HepG2 (cell line): ENCODE measurements at regions not wholly inside any gene's neighbourhood (a gene's known extent, or its start where the extent isn't known, plus 50 kb on each side); places are given as distances from the start of the nearest gene placed in this dataset.

Experiments used
- ATAC-seq: fragments of 200-7000 bp; cut with Tn5 transposase; 3 replicates; pipeline ENCODE4 v1.9.1; 2020; ENCODE audit warnings: mild to moderate bottlenecking, moderate library complexity
- BruUV-seq: library from RNA; stranded (reverse); fragments of 400-500 nt; replicated peaks from 2 replicates; lab custom pipeline; 2021; lab: Mats Ljungman, UMichigan
- CTCF ChIA-PET: fragments of 300-600 bp; formaldehyde crosslinking; extraction: SDS; loops from one replicate; lab custom pipeline; 2021; ENCODE audit warnings: low total read pairs, inconsistent platforms, low intra/inter-chr PET ratio; lab: Yijun Ruan, JAX
- POLR2A ChIA-PET: fragments of 350-600 bp; sonication (Branson Sonifier 250); formaldehyde crosslinking; loops from one replicate; lab custom pipeline; 2020; ENCODE audit warnings: antibody characterized with exemption, inconsistent platforms; lab: Yijun Ruan, JAX
- DNase-seq: peaks from one replicate; pipeline ENCODE4 v3.0.0-alpha.2; 2015; ENCODE audit warnings: low spot score
- FAIRE-seq: peaks from 3 replicates; lab custom pipeline; 2011; peaks lifted over from hg19 to GRCh38; lab: Jason Lieb, UNC
- H2AFZ ChIP-seq: one replicate; pipeline ENCODE4 v1.6.1; 2011; ENCODE audit warnings: low read length, inconsistent platforms
- H3K27ac ChIP-seq: fragments of 300-600 bp; 3 replicates; pipeline ENCODE4 v1.8.0; 2011; ENCODE audit warnings: mixed run types, mild to moderate bottlenecking, mixed read lengths, low read length, inconsistent platforms; ENCODE audit not compliant: insufficient read depth; ENCODE audit errors: extremely low read length
- H3K27me3 ChIP-seq, 2 experiments: fragments of 200-600 bp in 1 of 2; 2 replicates in 1 of 2; 3 replicates in 1 of 2; pipeline versions ENCODE4 v1.6.0 to v1.8.0; 2011; ENCODE audit warnings: low read length in 2 of 2, mild to moderate bottlenecking in 2 of 2, moderate library complexity in 2 of 2, inconsistent platforms in 1 of 2; ENCODE audit not compliant: insufficient read depth in 2 of 2, control insufficient read depth in 1 of 2
- H3K36me3 ChIP-seq, 2 experiments: fragments of 200-600 bp in 1 of 2; replicated peaks in 1 of 2; 2 replicates in 1 of 2; 3 replicates in 1 of 2; pipeline versions ENCODE4 v1.5.1 to v1.8.0; 2011; ENCODE audit warnings: low read length in 2 of 2, inconsistent platforms in 1 of 2; ENCODE audit not compliant: insufficient read depth in 2 of 2, control insufficient read depth in 1 of 2
- H3K4me1 ChIP-seq: 2 replicates; pipeline ENCODE4 v1.5.1; 2012; ENCODE audit warnings: low read length, inconsistent platforms; ENCODE audit not compliant: insufficient read depth
- H3K4me2 ChIP-seq: 2 replicates; pipeline ENCODE4 v1.6.0; 2011; ENCODE audit warnings: low read depth, low read length, inconsistent platforms
- H3K4me3 ChIP-seq, 3 experiments: fragments of 200-600 bp in 1 of 3; sonication (generic), shearing (Covaris generic) in 1 of 3; replicated peaks in 1 of 3; 2 replicates each; pipeline ENCODE4 v1.5.1; 2011 to 2016; ENCODE audit warnings: low read length in 3 of 3, inconsistent platforms in 2 of 3, low read depth in 2 of 3, mild to moderate bottlenecking in 2 of 3, control low read depth in 1 of 3, mixed read lengths in 1 of 3; ENCODE audit not compliant: insufficient read depth in 1 of 3
- H3K79me2 ChIP-seq: one replicate; pipeline ENCODE4 v1.6.1; 2011; ENCODE audit warnings: low read length, inconsistent platforms; ENCODE audit not compliant: insufficient read depth
- H3K9ac ChIP-seq: 2 replicates; pipeline ENCODE4 v1.6.0; 2011; ENCODE audit warnings: mild to moderate bottlenecking, low read depth, low read length, inconsistent platforms; ENCODE audit not compliant: insufficient read depth
- H3K9me3 ChIP-seq: 2 replicates; pipeline ENCODE4 v1.5.1; 2012; ENCODE audit warnings: mild to moderate bottlenecking, low read length
- H4K20me1 ChIP-seq: 2 replicates; pipeline ENCODE4 v1.6.0; 2011; ENCODE audit warnings: inconsistent platforms, mild to moderate bottlenecking, low read length, moderate library complexity; ENCODE audit not compliant: insufficient read depth
- ATF1 ChIP-seq: IDR thresholded peaks from 2 replicates; pipeline ENCODE4 v1.6.1; 2016; ENCODE audit warnings: mild to moderate bottlenecking, control low read depth
- DPF2 ChIP-seq: sonication (generic); formaldehyde crosslinking; IDR thresholded peaks from 2 replicates; pipeline ENCODE4 v1.4.0; 2020; ENCODE audit warnings: mild to moderate bottlenecking, low read depth, missing genetic modification reagents, borderline replicate concordance
- HNF4G ChIP-seq, 2 experiments: sonication (generic) in 1 of 2; formaldehyde crosslinking in 1 of 2; IDR thresholded peaks; 2 replicates each; pipeline versions ENCODE4 v1.4.0 to v1.6.1; 2011 to 2020; ENCODE audit warnings: borderline replicate concordance in 2 of 2, low read depth in 2 of 2, mild to moderate bottlenecking in 2 of 2, low read length in 1 of 2, missing genetic modification reagents in 1 of 2, moderate library complexity in 1 of 2
- KAT8 ChIP-seq: IDR thresholded peaks from 2 replicates; pipeline ENCODE4 v1.6.1; 2016; ENCODE audit warnings: missing genetic modification reagents, missing compliant biosample characterization
- MAZ ChIP-seq, 2 experiments: sonication (generic) in 1 of 2; formaldehyde crosslinking in 1 of 2; IDR thresholded peaks; 2 replicates each; pipeline versions ENCODE4 v1.5.0 to v1.6.1; 2012 to 2020; ENCODE audit warnings: low read depth in 2 of 2, mild to moderate bottlenecking in 2 of 2, borderline replicate concordance in 1 of 2, improper control_type of control experiment in 1 of 2, low read length in 1 of 2, missing genetic modification reagents in 1 of 2, moderate library complexity in 1 of 2
- POLR2AphosphoS5 ChIP-seq: IDR thresholded peaks from 2 replicates; pipeline ENCODE4 v1.6.1; 2012; ENCODE audit warnings: low read depth, low read length
- PPARG ChIP-seq: conservative IDR thresholded peaks from 2 replicates; pipeline ENCODE4 v1.6.1; 2016; ENCODE audit warnings: missing biosample characterization, missing genetic modification reagents
- RBFOX2 ChIP-seq: fragments of 200-400 bp; formaldehyde crosslinking; IDR thresholded peaks from 2 replicates; pipeline ENCODE4 v1.6.1; 2017; ENCODE audit warnings: low read depth, mild to moderate bottlenecking, low read length
- TAF15 ChIP-seq: fragments of 200-400 bp; formaldehyde crosslinking; IDR thresholded peaks from one replicate; pipeline ENCODE4 v1.6.1; 2018; ENCODE audit warnings: mild to moderate bottlenecking, low read depth, low read length; ENCODE audit not compliant: poor library complexity, severe bottlenecking
- ZNF253 ChIP-seq: sonication (generic); formaldehyde crosslinking; IDR thresholded peaks from 2 replicates; pipeline ENCODE4 v1.8.0; 2022; ENCODE audit warnings: mild to moderate bottlenecking, missing genetic modification reagents, borderline replicate concordance
- ZNF383 ChIP-seq: sonication (generic); formaldehyde crosslinking; IDR thresholded peaks from 2 replicates; pipeline ENCODE4 v1.4.0; 2020; ENCODE audit warnings: missing genetic modification reagents, mild to moderate bottlenecking, borderline replicate concordance
- ZNF878 ChIP-seq: sonication (generic); formaldehyde crosslinking; IDR thresholded peaks from 2 replicates; pipeline ENCODE4 v1.8.1; 2023; ENCODE audit warnings: mild to moderate bottlenecking, missing genetic modification reagents, moderate library complexity
- ZSCAN21 ChIP-seq: sonication (generic); formaldehyde crosslinking; IDR thresholded peaks from 2 replicates; pipeline ENCODE4 v1.8.0; 2022; ENCODE audit warnings: mild to moderate bottlenecking, missing genetic modification reagents, moderate library complexity, borderline replicate concordance
- WGBS: methylation state at CpG from one replicate; pipeline ENCODE4 v1.1.6; 2017; ENCODE audit warnings: low lambda C conversion rate; 5-methylcytosine and 5-hydroxymethylcytosine counted together
- in situ Hi-C: cut with HindIII; loops from 2 replicates; pipeline ENCODE4 v1.10.0; 2017; ENCODE audit warnings: low pct_unique_long_range_greater_than_20kb; ENCODE audit not compliant: extremely low pct_ligation_motif_present
- intact Hi-C: fragments of 100-400 bp; cut with micrococcal nuclease; formaldehyde crosslinking; loops from one replicate; pipeline ENCODE4 v1.10.0; 2022; ENCODE audit not compliant: unreplicated experiment
- TF ChIP-seq, protein P1 (sequence below): sonication (generic); formaldehyde crosslinking; IDR thresholded peaks from 2 replicates; pipeline ENCODE4 v1.9.0; 2021; ENCODE audit warnings: mild to moderate bottlenecking, missing genetic modification reagents
- TF ChIP-seq, protein P2 (sequence below): IDR thresholded peaks from 2 replicates; pipeline ENCODE4 v1.6.1; 2016
- TF ChIP-seq, protein P3 (sequence below): sonication (generic); formaldehyde crosslinking; IDR thresholded peaks from 2 replicates; pipeline ENCODE4 v1.4.0; 2020; ENCODE audit warnings: missing genetic modification reagents; ENCODE audit errors: not compliant biosample characterization

DNA sequence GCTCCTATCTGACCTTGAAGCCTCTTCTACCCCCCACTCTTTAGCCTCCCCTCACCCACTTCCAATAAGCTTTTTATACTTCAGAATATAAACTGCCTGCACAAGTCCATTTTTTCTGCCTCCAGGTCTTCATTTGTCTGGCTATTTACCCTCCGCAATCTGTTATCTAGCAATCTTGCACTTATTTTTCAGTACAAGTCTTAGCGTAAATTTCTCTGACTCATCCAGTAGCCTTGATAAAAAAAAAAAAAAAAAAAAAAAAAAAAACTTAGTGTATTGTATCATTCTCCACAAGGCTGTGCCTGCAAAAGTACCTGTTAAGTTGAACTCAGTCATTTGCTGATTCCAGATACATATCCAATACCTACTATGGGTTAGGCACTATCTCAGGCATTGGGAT is 219.5 kb upstream of the DKK2 start (continued):
- TF ChIP-seq, protein P1, sequence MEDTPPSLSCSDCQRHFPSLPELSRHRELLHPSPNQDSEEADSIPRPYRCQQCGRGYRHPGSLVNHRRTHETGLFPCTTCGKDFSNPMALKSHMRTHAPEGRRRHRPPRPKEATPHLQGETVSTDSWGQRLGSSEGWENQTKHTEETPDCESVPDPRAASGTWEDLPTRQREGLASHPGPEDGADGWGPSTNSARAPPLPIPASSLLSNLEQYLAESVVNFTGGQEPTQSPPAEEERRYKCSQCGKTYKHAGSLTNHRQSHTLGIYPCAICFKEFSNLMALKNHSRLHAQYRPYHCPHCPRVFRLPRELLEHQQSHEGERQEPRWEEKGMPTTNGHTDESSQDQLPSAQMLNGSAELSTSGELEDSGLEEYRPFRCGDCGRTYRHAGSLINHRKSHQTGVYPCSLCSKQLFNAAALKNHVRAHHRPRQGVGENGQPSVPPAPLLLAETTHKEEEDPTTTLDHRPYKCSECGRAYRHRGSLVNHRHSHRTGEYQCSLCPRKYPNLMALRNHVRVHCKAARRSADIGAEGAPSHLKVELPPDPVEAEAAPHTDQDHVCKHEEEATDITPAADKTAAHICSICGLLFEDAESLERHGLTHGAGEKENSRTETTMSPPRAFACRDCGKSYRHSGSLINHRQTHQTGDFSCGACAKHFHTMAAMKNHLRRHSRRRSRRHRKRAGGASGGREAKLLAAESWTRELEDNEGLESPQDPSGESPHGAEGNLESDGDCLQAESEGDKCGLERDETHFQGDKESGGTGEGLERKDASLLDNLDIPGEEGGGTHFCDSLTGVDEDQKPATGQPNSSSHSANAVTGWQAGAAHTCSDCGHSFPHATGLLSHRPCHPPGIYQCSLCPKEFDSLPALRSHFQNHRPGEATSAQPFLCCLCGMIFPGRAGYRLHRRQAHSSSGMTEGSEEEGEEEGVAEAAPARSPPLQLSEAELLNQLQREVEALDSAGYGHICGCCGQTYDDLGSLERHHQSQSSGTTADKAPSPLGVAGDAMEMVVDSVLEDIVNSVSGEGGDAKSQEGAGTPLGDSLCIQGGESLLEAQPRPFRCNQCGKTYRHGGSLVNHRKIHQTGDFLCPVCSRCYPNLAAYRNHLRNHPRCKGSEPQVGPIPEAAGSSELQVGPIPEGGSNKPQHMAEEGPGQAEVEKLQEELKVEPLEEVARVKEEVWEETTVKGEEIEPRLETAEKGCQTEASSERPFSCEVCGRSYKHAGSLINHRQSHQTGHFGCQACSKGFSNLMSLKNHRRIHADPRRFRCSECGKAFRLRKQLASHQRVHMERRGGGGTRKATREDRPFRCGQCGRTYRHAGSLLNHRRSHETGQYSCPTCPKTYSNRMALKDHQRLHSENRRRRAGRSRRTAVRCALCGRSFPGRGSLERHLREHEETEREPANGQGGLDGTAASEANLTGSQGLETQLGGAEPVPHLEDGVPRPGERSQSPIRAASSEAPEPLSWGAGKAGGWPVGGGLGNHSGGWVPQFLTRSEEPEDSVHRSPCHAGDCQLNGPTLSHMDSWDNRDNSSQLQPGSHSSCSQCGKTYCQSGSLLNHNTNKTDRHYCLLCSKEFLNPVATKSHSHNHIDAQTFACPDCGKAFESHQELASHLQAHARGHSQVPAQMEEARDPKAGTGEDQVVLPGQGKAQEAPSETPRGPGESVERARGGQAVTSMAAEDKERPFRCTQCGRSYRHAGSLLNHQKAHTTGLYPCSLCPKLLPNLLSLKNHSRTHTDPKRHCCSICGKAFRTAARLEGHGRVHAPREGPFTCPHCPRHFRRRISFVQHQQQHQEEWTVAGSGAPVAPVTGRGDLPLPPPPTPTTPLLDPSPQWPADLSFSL (CRISPR knock-in tag): no peak
- TF ChIP-seq ZNF253 (CRISPR knock-in tag) (no peak), MAZ (IDR thresholded peaks at IDR 0.05; ENCODE audit: borderline replicate concordance, low read depth, low read length) (no peak), MAZ (CRISPR knock-in tag; IDR thresholded peaks at IDR 0.05; ENCODE audit: low read depth) (no peak), PPARG (CRISPR knock-in tag) (no peak)
- TF ChIP-seq, protein P2, sequence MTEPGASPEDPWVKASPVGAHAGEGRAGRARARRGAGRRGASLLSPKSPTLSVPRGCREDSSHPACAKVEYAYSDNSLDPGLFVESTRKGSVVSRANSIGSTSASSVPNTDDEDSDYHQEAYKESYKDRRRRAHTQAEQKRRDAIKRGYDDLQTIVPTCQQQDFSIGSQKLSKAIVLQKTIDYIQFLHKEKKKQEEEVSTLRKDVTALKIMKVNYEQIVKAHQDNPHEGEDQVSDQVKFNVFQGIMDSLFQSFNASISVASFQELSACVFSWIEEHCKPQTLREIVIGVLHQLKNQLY (CRISPR knock-in tag): no peak

DNA sequence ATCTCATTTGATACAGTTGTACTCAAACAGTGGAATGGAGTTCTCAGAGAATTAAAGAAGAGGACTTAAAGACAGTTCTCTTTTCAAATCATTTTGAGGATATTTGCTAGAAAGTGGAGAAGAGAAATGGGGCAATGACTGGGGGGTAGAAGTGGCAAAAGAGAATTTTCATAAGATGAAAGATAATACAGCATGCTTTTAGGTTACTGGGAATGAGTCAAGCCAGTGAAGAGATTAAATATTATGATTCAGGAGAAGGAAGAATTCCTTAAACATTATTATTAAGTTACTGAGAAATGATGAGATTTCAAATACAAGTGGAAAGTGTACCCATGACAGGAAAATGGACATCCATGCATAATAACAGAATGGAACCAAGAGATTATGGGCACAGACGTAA is 219.0 kb upstream of the DKK2 start:
- H3K4me3 ChIP-seq: no peak overlapping the region
- H2AFZ ChIP-seq: no peak overlapping the region
- H3K9me3 ChIP-seq: no peaks in the 10 kb centered on the region
- H3K4me1 ChIP-seq: no peaks in the 10 kb centered on the region
- DNase-seq (no peak), FAIRE-seq (no peak), ATAC-seq (no peak)
- ChIA-PET POLR2A (no interaction called here), CTCF (no interaction called here)
- no peaks in the 10 kb centered on the region for H4K20me1 ChIP-seq
- in situ Hi-C loops: no loop called here
- no peak overlapping the region for H3K27ac ChIP-seq
- H3K79me2 ChIP-seq: no peaks in the 10 kb centered on the region
- H3K27me3 ChIP-seq: no peaks in the 10 kb centered on the region
- BruUV-seq: no TSS peak
- intact Hi-C loops: no loop called here
- no peak overlapping the region for H3K9ac ChIP-seq
- 33% methylated on average over 1 of the region's 1 CpG for WGBS
- H3K36me3 ChIP-seq: no peaks in the 10 kb centered on the region
- H3K4me2 ChIP-seq: no peak overlapping the region
- TF ChIP-seq POLR2AphosphoS5 (no peak), ZSCAN21 (CRISPR knock-in tag) (no peak), HNF4G (IDR thresholded peaks at IDR 0.05; ENCODE audit: borderline replicate concordance, low read depth, low read length) (no peak), HNF4G (CRISPR knock-in tag; IDR thresholded peaks at IDR 0.05; ENCODE audit: borderline replicate concordance, low read depth) (no peak), ATF1 (CRISPR knock-in tag) (no peak), DPF2 (CRISPR knock-in tag) (no peak), ZNF383 (no peak), RBFOX2 (no peak), TAF15 (no peak), KAT8 (no peak), ZNF878 (CRISPR knock-in tag) (no peak)
- TF ChIP-seq, protein P3, sequence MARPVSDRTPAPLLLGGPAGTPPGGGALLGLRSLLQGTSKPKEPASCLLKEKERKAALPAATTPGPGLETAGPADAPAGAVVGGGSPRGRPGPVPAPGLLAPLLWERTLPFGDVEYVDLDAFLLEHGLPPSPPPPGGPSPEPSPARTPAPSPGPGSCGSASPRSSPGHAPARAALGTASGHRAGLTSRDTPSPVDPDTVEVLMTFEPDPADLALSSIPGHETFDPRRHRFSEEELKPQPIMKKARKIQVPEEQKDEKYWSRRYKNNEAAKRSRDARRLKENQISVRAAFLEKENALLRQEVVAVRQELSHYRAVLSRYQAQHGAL (CRISPR knock-in tag): no peak
